OCI-M2 (cell line): ENCODE measurements at regions not wholly inside any gene's neighbourhood (a gene's known extent, or its start where the extent isn't known, plus 50 kb on each side); places are given as distances from the start of the nearest gene placed in this dataset.

ENCODE experiments used
- DNase-seq: peaks from one replicate; lab custom pipeline; 2025; ENCODE audit not compliant: unreplicated experiment; lab: John Stamatoyannopoulos, UW

DNA sequence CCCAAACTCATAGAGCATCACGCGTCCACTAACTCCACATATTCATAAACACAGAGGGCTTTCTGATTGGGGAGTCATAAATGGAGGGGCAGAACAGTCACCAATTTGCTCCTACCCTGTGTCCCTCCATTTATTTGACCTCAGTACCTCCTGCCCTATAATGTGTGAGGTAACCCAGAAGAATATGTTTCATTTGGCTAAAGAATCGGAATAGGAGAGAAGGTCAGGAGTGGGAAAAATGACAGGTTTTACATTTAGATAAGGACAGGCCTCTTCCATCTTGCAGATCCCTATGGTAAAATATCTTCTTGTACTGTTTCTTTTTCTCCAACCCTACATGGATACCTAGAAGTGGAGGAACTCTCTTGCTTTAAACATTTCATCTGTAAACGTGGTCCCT lies 578.0 kb downstream of the TUSC7 start:
- no peak for DNase-seq

GRCh38 chr3:117291476-117291875 lies 581.9 kb downstream of the TUSC7 start:
- DNase-seq, result no peak

GRCh38 chr3:117297065-117297464 lies 587.5 kb downstream of the TUSC7 start:
- DNase-seq, result no peak

GRCh38 chr3:117297541-117297940 lies 588.0 kb downstream of the TUSC7 start:
- DNase-seq, result no peak

GRCh38 chr3:117298273-117298672 lies 588.7 kb downstream of the TUSC7 start:
- no peak for DNase-seq

DNA sequence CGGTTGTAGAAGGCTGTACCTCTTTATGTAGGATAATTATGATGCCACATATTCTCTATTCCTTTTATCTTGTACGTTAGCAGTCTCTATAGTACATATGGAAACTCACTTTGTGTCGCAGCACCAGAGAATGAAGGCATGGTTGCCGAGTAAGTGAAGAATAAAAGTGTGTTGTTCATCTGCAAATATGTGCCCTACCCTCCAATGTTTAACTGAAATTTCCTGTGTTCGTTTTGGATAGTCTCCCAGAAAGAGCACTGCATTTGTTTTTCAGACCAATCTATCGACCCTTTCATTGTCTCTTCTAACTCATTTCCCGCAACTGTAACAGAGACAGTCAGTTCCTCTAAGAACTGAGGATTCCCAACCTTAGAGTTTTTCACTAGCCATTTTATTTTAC lies 592.8 kb downstream of the TUSC7 start:
- no peak for DNase-seq

GRCh38 chr3:117303443-117303842 lies 593.9 kb downstream of the TUSC7 start:
- no peak for DNase-seq

- no peak for DNase-seq
These were observed 595.1 kb downstream of the TUSC7 start for GRCh38 chr3:117304681-117305080.

- DNase-seq, result no peak
These were observed 596.1 kb downstream of the TUSC7 start for GRCh38 chr3:117305681-117306080.

DNA sequence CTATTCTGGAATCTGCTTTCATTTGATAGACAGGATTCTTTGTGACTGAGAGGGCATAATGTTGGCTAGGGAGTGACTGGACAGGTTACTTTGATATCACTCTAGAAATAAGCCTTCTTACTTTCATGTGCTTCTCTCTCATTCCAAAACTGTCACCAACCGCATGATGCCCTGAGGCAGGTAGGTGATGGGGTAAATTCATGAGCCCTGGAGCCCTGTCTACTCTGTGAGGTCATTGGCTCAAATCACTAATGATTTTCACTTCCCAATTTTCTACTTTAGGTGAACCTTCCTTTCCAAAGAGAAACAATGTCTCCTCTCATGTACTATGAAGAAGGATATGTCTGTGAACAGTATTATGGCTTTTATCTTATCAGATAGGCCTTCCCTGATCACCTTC lies 596.7 kb downstream of the TUSC7 start:
- no peak for DNase-seq

DNA sequence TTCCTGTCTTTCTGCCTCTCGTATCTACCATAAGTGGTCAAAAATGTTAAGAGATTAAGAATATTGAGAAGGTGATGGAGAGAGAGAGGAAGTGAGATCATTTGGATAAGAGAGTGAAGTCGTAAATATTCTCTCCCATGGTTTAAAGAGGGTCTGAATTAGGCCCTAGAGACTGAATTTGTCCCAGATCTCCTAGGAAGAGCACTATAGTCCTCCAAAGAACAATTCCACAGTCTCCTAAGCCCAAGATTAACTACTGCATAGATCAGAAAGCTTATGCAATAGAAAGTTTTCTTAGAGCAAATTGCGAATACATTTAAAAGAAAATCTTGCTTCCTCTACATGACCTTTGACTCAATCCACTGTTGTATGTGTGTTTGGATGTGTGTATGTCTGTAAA lies 598.8 kb downstream of the TUSC7 start:
- DNase-seq, result no peak

- no peak for DNase-seq
These were observed 599.2 kb downstream of the TUSC7 start for GRCh38 chr3:117308756-117309155.

DNA sequence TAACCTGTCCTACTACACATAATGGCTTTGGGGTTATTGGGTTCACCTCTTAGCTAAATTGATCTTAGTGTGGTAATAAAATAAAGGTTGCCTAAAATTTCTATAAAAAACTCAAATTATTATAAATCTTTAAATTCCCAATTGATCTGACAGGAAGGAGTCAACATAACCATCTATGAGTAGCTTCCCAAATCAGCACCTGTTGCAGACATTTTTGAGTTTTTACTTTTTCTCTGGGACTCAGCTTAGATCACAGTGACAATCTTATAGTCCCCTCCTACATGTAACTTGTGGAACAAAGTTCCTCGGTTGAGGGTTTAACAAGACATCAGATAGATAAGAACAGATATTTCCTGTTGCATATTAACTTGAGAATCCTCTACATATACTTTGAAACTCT lies 601.0 kb downstream of the TUSC7 start:
- DNase-seq, result no peak

- DNase-seq, result no peak
These were observed 605.0 kb downstream of the TUSC7 start for GRCh38 chr3:117314441-117315150.

GRCh38 chr3:117322866-117323265 lies 613.3 kb downstream of the TUSC7 start:
- DNase-seq, result no peak

GRCh38 chr3:117346901-117347300 lies 637.3 kb downstream of the TUSC7 start:
- DNase-seq, result no peak

- no peak for DNase-seq
These were observed 639.3 kb downstream of the TUSC7 start for GRCh38 chr3:117348884-117349283.

DNA sequence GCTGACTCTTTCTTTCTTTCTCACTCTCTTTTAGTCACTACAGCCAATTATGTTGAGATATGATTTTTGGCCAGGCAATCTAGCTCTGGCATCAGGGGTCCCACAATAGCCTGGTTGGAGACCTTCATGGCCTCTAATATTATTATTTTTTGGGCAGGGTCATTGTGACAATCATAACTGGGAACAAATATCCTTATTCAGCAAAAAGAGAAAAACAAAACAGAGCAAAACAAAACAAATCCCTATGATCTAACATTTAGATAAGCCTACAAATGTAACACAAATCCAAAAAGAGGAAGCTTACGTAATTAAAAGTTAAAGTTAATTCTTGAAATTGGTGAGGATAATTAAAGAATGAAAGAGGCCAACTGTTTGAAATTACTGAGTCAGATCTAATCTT lies 640.0 kb downstream of the TUSC7 start:
- no peak for DNase-seq

- DNase-seq, result no peak
These were observed 640.8 kb downstream of the TUSC7 start for GRCh38 chr3:117350371-117350770.

GRCh38 chr3:117355566-117355965 lies 646.0 kb downstream of the TUSC7 start:
- DNase-seq, result no peak

DNA sequence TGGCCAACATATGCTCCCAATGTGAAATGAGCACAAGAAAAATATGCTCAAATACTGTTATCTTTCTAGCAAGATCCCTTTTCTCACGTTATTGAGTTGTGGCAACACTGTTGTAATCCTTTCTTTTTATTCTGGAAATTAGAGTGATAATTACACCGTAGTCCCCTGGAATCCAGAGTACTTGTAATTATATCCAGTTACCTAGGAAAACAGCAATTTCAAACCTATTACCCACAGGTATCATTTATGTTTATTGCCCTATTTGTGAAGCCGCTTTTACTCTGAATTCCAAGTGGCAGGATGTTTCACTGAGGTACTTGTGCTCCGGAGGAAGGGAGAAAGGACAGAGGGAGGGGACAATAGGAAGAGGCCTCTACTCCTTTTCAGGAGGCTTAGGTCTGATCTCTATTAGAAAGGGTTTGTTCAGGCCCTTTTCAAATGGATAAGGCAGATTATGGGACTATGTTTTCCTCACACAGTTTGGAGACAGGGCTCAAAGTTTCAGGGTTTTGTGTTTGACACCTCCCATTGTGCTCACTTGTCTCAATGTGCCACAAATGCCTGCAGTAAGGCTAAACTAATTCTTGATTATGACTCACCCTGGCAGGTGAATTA lies 646.6 kb downstream of the TUSC7 start:
- no peak for DNase-seq

DNA sequence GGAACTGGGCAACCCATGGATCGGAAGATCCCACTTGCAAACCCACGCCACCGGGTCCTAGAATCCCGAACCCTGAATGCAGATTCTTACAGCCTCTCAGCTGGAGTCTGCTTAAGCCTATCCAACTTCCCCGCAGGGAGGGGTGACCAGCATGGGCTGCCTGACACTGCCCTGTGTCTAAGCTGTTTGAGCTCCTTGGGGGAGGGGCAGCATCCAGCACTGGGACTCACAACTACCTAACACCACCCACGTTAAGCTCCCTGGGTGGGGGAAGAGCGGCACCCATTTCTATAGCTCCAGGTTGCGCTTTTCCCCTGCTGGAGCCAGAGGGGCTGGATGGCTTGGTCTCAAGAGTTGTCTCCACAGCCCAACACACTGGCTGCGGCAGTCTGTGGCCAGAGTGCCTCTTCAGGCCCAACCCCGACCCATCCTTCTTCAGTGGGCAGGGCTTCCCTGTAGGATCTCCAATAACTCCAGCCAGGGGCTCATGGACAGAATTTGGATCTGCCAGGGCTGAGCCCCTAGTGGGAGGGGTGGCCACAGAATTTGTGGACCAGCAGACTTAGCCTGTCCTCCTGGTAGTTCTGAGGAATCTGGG lies 649.2 kb downstream of the TUSC7 start:
- no peak for DNase-seq

DNA sequence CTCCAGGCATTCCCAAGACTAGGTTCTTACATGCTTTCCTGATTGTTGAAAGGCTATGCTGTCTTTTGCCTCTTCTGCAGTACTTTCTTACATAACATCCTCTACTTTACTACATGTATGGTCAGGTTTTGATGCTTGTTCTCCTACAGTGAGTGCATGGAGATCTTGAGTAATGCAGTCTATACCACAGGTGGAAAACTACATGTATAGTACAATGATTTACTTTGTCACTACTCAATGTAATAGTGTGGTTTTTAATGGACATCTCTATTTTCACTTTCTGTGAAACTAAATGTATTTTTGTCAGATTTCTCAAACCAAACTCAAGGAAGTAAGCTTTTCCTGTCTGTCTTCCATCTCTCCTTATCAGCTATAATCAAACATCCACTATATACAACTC lies 657.0 kb downstream of the TUSC7 start:
- no peak for DNase-seq
